ENCODE measurements at regions not wholly inside any gene's neighbourhood (a gene's known extent, or its start where the extent isn't known, plus 50 kb on each side); places are given as distances from the start of the nearest gene placed in this dataset.
A peak's percentile ranks its signal among the peaks of the same experiment; 100 is the strongest.

- no peak for DNase-seq (ENCODE audit: low read depth)
Observed at GRCh38 chr10:111515264-111515663, 438.4 kb downstream of the ADRA2A start.

DNA sequence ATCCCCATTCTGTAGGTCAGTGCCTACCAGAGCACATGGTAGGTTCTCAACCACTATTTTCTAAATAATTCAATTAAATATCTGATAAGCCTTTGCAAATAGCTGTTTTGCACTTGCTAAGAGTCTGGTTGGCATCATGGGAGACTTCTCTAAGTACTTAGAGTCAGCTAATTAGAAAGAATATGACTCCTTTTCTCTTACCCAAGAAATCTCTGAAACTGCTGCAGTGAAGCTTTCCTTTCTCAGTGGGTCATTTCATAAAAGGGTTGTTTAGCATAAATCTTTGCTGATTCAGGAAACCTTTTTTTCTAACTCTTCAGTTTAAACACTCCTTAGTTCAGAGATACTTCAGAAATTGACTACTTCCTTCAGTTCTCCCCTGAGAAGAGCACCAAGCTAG lies 438.9 kb downstream of the ADRA2A start:
- no peak for DNase-seq (ENCODE audit: low read depth)

DNA sequence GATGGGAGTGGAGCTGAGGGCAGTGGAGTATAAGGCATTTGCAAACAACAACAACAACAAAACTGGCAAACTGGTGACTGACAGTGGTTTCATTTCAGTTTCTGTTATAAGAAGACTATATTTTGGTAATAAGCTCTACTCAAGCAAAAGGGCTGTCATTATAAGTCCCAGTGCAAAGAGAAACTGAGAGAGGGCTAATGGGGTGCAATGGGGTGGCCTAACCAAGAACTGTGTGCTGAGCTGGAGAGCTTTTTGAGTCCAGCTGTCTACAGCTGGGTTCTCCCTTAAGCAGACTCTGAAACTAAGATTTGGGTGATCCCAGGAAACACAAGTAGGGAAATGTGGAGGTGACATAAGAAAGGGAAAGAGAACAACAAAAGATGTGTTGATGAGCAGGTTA lies 439.3 kb downstream of the ADRA2A start:
- no peak for DNase-seq (ENCODE audit: low read depth)

DNA sequence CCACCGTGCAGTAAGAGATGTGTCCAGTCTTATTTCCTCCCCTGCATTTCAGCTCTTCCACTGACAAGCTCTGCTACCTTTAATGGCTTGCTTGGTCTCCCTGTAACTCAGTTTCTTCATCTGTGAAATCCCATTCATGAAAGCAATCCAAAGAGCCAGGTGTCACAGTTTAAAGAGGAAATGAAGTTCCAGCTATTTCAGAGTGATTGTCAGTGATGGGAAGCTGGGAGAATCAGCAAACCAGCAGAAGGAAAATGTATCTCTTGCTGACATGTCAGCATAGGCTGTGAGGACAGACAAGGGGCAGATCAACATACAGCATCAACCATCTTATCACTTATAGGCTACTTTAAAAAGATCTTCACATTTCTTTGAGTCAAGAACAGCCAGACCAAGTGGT lies 445.3 kb downstream of the ADRA2A start:
- DNase-seq (ENCODE audit: low read depth): no peak

DNA sequence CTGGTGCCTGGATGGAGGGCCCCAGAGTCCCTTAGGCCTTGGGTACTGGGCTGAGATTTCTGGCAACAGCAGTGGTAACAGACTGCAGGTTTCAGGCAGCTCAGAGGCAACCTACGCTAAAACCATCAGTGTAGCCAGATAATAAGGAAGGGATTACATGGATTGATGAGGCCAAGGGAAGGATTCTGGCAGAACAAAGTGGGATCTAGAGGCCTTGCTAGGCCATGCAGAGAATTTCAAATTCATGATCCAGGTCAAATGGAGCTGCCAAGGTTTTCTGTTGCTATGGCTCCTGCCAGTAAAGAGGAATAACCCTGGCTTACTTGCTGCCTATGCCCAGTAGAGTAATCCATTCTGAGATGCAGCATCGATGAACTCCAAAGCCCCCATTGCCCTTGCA lies 445.7 kb downstream of the ADRA2A start:
- DNase-seq (ENCODE audit: low read depth): no peak

- no peak for DNase-seq (ENCODE audit: low read depth)
Observed at GRCh38 chr10:111523016-111523415, 446.2 kb downstream of the ADRA2A start.

GRCh38 chr10:111524134-111524533 lies 447.3 kb downstream of the ADRA2A start:
- no peak for DNase-seq (ENCODE audit: low read depth)

DNA sequence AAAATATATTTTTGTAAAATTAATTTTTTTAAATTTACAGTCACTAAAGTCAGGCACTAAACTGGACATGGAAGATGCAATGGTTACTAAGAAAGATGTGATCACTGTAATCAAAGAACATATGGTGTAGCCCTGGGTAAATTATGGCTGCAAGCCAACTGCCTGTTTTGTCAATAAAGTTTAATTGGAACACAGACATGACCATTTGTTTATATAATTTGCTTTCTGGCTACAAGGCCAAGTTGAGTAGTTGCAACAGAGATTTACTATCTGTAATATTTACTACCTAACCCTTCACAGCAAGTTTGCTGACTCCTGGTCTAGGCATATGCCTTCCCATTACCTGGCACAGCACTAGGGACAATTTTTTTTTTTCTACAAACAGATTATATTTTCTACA lies 448.9 kb downstream of the ADRA2A start:
- no peak for DNase-seq (ENCODE audit: low read depth)

- DNase-seq (ENCODE audit: low read depth): no peak
Observed at GRCh38 chr10:111531690-111532089, 454.9 kb downstream of the ADRA2A start.

DNA sequence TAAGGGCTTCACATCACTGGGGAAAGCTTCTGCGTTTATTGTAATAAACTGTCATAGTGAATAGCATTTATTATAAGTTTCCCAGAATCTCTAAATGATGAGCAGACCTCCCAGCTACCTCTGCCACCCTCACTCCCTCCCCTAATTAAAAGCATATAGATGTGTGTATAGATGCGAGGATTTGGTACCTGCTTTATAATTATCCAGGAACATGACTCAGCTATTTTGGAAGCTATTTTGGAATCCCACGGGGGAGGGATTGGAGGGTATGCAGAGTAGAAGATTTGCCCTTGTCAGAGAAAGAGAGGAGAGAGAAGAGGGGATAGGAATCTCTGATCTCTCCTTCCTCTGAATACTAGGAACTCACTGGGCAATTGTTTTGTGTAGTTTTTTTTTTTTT lies 455.3 kb downstream of the ADRA2A start:
- no peak for DNase-seq (ENCODE audit: low read depth)

DNA sequence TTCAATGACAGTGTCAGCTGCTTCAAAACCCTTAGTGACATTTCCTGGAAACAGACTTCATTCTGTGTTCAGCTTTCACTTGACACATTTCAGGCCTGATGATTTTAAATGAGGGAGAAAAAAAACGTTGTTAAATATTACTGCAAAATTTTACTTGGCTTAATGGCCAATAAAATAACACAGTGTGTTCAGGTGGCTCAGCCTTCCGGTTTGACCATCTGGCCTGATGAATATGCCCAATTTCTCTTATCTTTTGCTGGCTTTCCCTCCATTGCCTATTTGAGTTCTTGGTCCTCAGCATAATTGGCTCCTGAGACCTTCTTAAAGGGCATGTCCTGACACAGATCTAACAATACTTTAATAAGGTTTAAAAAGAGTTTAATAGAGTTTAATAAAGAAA lies 462.4 kb downstream of the ADRA2A start:
- DNase-seq (ENCODE audit: low read depth): no peak

GRCh38 chr10:111543854-111544253 lies 467.0 kb downstream of the ADRA2A start:
- no peak for DNase-seq (ENCODE audit: low read depth)

- DNase-seq (ENCODE audit: low read depth): no peak
Observed at GRCh38 chr10:111545861-111546605, 469.2 kb downstream of the ADRA2A start.

DNA sequence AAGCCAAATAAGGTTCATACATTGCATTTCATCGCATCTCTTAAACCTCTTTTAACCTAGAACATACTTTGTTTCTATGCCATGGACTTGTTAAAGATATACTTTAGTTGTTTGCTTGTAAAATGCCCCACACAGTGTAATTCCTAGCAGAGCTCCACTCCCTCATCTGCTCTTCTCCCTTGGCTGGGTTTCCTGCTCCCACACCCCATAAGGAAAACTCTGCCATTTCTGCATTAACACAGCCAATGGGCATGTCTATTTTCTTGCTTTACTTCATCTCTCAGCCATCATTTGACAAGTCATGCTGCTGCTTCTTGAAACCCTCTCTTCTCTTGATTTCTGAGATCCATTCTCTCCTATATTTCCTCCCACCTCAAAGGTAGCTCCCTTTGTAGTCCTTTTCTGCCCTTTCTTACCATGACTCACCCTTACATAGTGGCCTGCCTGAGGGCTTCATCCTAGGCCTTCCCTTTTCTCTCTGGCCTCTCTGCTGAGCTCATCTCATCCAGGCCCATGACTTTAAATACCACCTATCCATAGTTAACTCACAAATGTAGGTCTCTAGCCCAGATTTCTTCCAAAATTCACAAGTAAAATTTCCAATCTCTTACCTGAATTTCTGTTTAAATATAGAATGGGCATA lies 471.4 kb downstream of the ADRA2A start:
- no peak for DNase-seq (ENCODE audit: low read depth)

DNA sequence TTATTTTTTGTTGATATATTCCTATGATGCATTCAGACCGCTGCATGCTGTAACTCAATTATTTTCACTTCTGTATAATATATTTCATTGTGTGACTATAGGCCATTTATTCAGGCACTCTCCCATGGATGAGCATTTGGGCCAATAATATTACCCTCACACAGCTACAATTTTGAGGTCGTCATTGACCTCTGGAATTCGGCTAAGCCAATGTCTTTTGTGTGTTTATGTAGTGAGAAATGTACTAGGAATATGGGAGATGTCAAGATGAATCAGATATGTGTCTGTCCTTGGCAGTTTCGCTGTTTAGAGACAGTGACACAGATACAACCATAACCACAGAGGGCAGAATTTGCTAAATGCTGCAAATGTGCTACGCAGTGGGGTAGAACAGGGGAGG lies 474.2 kb downstream of the ADRA2A start:
- DNase-seq (ENCODE audit: low read depth): peak; percentile 8

- no peak for DNase-seq (ENCODE audit: low read depth)
Observed at GRCh38 chr10:111556666-111557065, 479.8 kb downstream of the ADRA2A start.

- DNase-seq (ENCODE audit: low read depth): no peak
Observed at GRCh38 chr10:111558211-111558610, 481.4 kb downstream of the ADRA2A start.

- DNase-seq (ENCODE audit: low read depth): no peak
Observed at GRCh38 chr10:111560027-111560426, 483.2 kb downstream of the ADRA2A start.

GRCh38 chr10:111561124-111561523 lies 484.3 kb downstream of the ADRA2A start:
- no peak for DNase-seq (ENCODE audit: low read depth)

DNA sequence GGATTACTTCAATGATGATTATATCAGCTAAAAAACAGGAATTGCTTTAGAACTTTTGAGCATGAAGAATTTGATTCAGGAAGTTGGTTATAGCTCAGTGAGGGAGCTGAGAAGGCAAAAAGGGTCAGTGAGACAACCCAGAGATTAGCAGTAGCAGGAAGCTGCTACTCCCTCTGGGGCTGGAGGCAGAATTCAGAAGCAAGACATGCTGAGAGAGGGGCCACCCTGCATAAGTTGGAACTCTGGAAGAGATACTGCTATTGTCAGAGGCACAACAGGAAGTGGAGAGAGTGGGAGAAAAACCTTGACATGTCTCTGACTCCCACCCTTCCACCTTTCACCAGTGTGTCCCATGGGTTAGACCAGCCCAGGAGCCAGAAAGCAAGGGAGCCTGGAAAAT lies 488.7 kb downstream of the ADRA2A start:
- no peak for DNase-seq (ENCODE audit: low read depth)

DNA sequence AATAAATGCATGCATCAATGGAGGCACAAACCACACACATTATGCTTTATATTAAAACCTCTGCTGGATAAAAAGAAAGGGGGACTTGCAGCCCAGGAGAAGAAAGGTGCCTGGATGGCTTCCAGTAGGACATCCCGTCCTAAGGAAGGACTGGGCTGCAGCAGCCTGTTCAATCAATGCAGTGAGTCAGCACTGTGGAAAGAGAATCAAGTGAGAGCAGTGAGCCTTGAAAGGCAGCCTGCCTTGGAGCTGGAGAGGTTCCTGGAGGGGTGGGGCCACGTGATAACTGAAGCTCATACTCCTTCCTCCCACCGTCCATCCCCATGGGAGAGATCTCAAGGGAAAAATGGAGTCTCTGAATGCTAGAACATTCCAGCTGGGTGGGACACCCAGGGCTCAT lies 501.2 kb downstream of the ADRA2A start:
- DNase-seq (ENCODE audit: low read depth): no peak

DNA sequence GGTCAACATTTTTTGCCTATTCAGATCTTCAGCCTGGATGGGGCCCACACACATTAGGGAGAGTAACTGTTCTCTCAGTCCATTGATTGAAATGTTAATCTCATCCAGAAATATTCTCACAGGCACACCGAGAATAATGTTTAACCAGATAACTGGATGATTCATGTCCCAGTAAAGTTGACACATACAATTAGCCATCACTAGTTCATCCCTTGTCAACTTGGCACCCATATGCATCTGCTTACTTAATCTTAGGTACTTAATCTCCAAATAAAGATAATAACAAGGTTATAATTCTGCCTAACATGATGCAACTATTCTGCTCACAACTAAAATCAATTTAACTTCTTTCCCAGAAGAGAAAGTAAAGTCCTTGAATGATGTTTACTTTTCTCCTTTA lies 502.6 kb downstream of the ADRA2A start:
- DNase-seq (ENCODE audit: low read depth): no peak

GRCh38 chr10:111590703-111591102 lies 513.9 kb downstream of the ADRA2A start:
- DNase-seq (ENCODE audit: low read depth): no peak

- DNase-seq (ENCODE audit: low read depth): no peak
Observed at GRCh38 chr10:111593578-111593977, 516.7 kb downstream of the ADRA2A start.
